ENCODE measurements at regions not wholly inside any gene's neighbourhood (a gene's known extent, or its start where the extent isn't known, plus 50 kb on each side); places are given as distances from the start of the nearest gene placed in this dataset.

DNA sequence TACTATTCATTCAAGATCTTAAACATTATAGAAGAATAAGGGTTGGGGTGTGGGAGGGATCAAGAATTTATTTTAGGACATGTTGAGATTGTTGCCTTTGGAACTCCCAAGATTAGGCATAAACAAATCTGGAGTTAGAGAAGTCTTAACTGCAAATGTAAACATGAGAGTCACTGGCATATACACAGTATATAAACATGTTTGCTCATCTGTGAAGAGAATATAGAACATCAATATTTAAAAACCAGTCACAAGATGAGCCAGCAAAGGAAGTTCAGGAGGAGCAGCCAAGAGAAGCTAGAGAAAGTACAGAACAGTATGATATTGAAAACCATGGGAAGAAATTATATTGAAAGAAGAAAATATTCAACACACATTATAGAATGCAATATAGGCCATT lies 638.6 kb upstream of the SLC39A10 start:
- TF ChIP-seq, protein P1, sequence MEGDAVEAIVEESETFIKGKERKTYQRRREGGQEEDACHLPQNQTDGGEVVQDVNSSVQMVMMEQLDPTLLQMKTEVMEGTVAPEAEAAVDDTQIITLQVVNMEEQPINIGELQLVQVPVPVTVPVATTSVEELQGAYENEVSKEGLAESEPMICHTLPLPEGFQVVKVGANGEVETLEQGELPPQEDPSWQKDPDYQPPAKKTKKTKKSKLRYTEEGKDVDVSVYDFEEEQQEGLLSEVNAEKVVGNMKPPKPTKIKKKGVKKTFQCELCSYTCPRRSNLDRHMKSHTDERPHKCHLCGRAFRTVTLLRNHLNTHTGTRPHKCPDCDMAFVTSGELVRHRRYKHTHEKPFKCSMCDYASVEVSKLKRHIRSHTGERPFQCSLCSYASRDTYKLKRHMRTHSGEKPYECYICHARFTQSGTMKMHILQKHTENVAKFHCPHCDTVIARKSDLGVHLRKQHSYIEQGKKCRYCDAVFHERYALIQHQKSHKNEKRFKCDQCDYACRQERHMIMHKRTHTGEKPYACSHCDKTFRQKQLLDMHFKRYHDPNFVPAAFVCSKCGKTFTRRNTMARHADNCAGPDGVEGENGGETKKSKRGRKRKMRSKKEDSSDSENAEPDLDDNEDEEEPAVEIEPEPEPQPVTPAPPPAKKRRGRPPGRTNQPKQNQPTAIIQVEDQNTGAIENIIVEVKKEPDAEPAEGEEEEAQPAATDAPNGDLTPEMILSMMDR (conservative IDR thresholded peaks at IDR 0.05; ENCODE audit: low read depth, low read length) = no peak
- no peak for DNase-seq (ENCODE audit: low read depth)
- H3K4me3 ChIP-seq (ENCODE audit: low read depth, low read length) = no peak overlapping the region

DNA sequence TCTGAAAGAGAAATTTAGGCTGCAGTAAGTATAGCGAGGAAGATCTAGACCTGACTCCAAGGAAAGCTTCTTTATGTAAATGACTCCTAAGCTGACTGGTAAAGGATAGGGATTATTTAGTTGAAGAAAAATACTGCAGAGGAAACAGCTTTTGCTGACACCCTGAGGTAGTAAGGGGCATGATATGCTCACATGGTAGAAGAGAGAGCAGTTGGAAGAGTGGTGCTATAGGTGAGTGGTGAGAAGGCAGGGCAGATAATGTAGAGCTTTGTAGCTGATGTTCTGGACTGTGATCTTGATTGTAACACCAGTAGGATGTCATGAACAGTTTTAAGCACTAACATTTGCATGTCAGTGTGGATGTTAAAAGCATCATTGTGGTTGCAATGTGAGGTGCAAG lies 639.1 kb upstream of the SLC39A10 start:
- H3K4me3 ChIP-seq (ENCODE audit: low read depth, low read length) = no peak overlapping the region
- TF ChIP-seq, protein P1 (conservative IDR thresholded peaks at IDR 0.05; ENCODE audit: low read depth, low read length) = no peak
- no peak for DNase-seq (ENCODE audit: low read depth)

DNA sequence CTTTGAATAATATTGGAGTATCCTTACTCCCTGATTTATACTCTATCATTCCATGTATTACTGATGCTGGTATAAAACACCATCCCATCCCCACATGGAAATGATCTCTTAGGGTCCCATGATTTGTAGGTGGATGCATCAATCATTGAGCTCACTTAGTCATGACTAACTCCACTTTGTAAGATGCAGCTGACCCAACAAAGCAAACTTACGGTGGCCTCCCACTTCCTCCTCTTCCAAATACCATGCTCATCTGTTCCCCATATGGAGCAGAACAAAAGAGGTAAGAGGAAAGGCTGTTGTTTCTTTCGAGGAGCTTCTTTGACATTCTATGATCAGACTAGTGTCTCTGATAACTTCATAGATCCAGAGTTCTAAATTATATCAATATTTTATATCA lies 640.2 kb upstream of the SLC39A10 start:
- TF ChIP-seq, protein P1 (conservative IDR thresholded peaks at IDR 0.05; ENCODE audit: low read depth, low read length) = no peak
- DNase-seq (ENCODE audit: low read depth) = no peak
- H3K4me3 ChIP-seq (ENCODE audit: low read depth, low read length) = no peak overlapping the region

DNA sequence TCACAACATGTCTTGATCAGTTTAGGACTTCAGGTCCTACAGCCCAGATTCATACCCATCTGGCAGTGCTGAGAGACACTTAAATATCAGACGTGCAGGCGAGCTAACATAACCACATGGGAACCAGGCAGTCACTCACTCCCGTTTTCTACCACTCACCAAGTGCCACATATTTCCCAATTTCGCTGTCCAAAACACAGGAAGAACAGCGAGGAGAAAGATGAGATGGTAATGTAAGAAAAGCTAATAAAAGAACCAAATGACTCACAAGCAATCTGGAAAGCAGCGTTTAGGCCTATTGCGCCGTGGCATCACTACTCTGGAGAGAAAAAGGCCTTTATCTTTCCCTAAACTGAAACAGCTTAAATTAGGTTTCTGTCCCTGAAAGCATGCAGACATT lies 647.8 kb upstream of the SLC39A10 start:
- no peak for DNase-seq (ENCODE audit: low read depth)
- H3K4me3 ChIP-seq (ENCODE audit: low read depth, low read length) = no peak overlapping the region
- TF ChIP-seq, protein P1 (conservative IDR thresholded peaks at IDR 0.05; ENCODE audit: low read depth, low read length) = no peak

DNA sequence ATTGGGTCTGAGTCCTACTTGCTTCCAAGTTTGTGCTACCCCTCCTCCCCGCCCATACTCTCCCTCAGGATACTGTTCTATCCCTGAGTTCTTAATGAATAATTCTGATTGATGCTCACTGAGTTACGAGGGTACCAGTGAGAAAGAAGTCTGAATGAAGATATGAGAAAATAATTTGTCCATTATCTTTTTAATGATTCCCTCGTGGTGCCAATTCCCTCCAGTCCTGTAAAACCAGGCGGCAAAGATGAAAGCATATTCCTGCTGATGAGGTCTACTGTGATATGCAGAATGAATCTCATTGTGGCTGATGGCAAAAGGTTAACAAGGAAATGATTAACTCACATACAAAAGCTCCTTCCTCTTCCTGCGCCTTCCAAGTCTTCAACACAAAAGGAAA lies 650.2 kb upstream of the SLC39A10 start:
- TF ChIP-seq, protein P1 (conservative IDR thresholded peaks at IDR 0.05; ENCODE audit: low read depth, low read length) = no peak
- no peak for DNase-seq (ENCODE audit: low read depth)
- H3K4me3 ChIP-seq (ENCODE audit: low read depth, low read length) = no peak overlapping the region

DNA sequence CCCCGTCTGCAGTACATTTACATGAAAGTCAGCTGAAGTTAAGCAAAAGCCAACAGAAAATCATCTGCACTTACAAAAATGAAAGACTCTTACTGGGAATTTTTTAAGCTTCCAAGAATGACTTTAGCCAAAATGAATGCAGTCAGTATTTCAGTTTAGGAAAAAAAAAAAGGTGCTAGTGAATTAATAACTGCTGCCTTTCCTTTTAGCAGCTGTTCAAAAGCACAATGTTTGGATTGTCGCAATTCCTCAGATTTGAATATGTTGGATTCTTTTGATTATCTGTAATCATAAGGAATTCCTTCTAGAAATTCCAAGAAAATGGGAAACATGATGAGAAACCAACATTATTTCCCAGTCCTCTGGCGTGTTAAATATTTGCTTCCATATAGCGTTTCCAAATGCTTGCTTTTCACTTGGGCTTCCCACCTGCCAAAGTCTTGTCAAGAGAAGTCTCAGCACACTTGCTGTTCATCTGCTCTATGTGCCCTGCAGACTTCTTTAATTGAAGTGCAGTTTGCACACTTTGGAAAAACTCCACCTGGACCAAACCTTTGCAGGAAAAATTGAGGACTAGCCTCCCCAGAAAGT lies 653.0 kb upstream of the SLC39A10 start:
- H3K4me3 ChIP-seq (ENCODE audit: low read depth, low read length) = no peak overlapping the region
- TF ChIP-seq, protein P1 (conservative IDR thresholded peaks at IDR 0.05; ENCODE audit: low read depth, low read length) = no peak
- no peak for DNase-seq (ENCODE audit: low read depth)

DNA sequence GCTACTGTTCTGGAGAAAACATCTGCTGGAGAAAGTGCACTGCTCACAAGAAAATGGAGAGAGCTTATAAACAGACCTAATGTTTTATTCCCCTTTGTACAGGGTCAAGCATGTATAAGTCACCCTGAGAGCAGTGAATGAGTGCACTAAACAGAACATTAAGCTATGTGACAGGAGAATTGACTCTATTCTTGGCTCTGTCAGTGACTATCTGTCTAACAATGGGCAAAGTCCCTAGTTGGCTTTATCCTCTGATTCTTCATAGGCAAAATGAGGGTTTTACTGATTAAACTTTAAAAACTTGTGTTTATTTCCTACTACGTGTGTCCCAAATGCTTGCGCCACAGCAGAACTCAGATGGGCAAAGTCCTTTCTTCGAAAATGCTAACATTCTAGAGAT lies 655.1 kb upstream of the SLC39A10 start:
- no peak for DNase-seq (ENCODE audit: low read depth)
- TF ChIP-seq, protein P1 (conservative IDR thresholded peaks at IDR 0.05; ENCODE audit: low read depth, low read length) = no peak

More for the DNA sequence above, 655.1 kb upstream of the SLC39A10 start:
- H3K4me3 ChIP-seq (ENCODE audit: low read depth, low read length) = no peak overlapping the region

All from choroid plexus epithelial cell (primary cell).